OCI-LY1 (cell line): ENCODE measurements at regions not wholly inside any gene's neighbourhood (a gene's known extent, or its start where the extent isn't known, plus 50 kb on each side); places are given as distances from the start of the nearest gene placed in this dataset.

ENCODE experiments used
- H2AFZ ChIP-seq: fragments of 200-600 bp; sonication (generic), shearing (Covaris generic); 2 replicates; pipeline ENCODE4 v1.6.0; 2014; ENCODE audit warnings: antibody characterized with exemption, mild to moderate bottlenecking, low read length
- H3F3A ChIP-seq: fragments of 200-600 bp; sonication (generic), shearing (Covaris generic); 2 replicates; pipeline ENCODE4 v1.6.0; 2014; ENCODE audit warnings: mild to moderate bottlenecking, antibody characterized with exemption, low read length, moderate library complexity; ENCODE audit not compliant: insufficient read depth
- H3K27ac ChIP-seq: fragments of 200-600 bp; sonication (generic); 2 replicates; pipeline ENCODE4 v1.5.1; 2014; ENCODE audit warnings: low read length, mixed run types, mild to moderate bottlenecking, low read depth; ENCODE audit not compliant: poor library complexity, severe bottlenecking
- H3K27me3 ChIP-seq: fragments of 200-600 bp; sonication (generic); 2 replicates; pipeline ENCODE4 v1.6.0; 2014; ENCODE audit warnings: antibody characterized with exemption, mild to moderate bottlenecking, low read length, moderate library complexity; ENCODE audit not compliant: insufficient read depth
- H3K36me3 ChIP-seq: fragments of 200-600 bp; sonication (generic); 2 replicates; pipeline ENCODE4 v1.6.1; 2014; ENCODE audit warnings: mild to moderate bottlenecking, antibody characterized with exemption, low read length, moderate library complexity, mixed read lengths; ENCODE audit not compliant: insufficient read depth
- H3K4me1 ChIP-seq: fragments of 200-600 bp; sonication (generic); 2 replicates; pipeline ENCODE4 v1.5.1; 2014; ENCODE audit warnings: mild to moderate bottlenecking, low read length, moderate library complexity; ENCODE audit not compliant: insufficient read depth, severe bottlenecking
- H3K4me2 ChIP-seq: fragments of 200-600 bp; sonication (generic), shearing (Covaris generic); 2 replicates; pipeline ENCODE4 v1.6.1; 2014; ENCODE audit warnings: low read length
- H3K4me3 ChIP-seq: fragments of 200-600 bp; sonication (generic); 2 replicates; pipeline ENCODE4 v1.5.1; 2014; ENCODE audit warnings: low read length, low read depth, mild to moderate bottlenecking, mixed read lengths; ENCODE audit not compliant: poor library complexity, severe bottlenecking
- H3K79me2 ChIP-seq: fragments of 200-600 bp; shearing (Covaris generic); 2 replicates; pipeline ENCODE4 v1.6.1; 2016; ENCODE audit warnings: mixed run types, low read length, mixed read lengths; ENCODE audit not compliant: insufficient read depth
- H3K9ac ChIP-seq: fragments of 200-600 bp; sonication (generic), shearing (Covaris generic); 2 replicates; pipeline ENCODE4 v1.6.1; 2014; ENCODE audit warnings: mild to moderate bottlenecking, low read length, mixed read lengths
- H3K9me2 ChIP-seq: fragments of 200-600 bp; sonication (generic), shearing (Covaris generic); 2 replicates; pipeline ENCODE4 v1.6.1; 2014; ENCODE audit warnings: low read depth, mild to moderate bottlenecking, low read length, mixed read lengths
- H3K9me3 ChIP-seq: fragments of 200-600 bp; shearing (Covaris generic); 2 replicates; pipeline ENCODE4 v1.6.1; 2014; ENCODE audit warnings: low read length, mixed read lengths
- H4K20me1 ChIP-seq: fragments of 200-600 bp; sonication (generic), shearing (Covaris generic); 2 replicates; pipeline ENCODE4 v1.6.0; 2016; ENCODE audit warnings: mild to moderate bottlenecking, low read length; ENCODE audit not compliant: insufficient read depth
- EZH2 ChIP-seq: fragments of 200-600 bp; sonication (generic), shearing (Covaris generic); IDR thresholded peaks from 2 replicates; pipeline ENCODE4 v1.8.0; 2017; ENCODE audit warnings: borderline replicate concordance, mixed run types, mild to moderate bottlenecking, antibody characterized with exemption, low read length, moderate library complexity, mixed read lengths
- TF ChIP-seq, protein P1 (sequence below): fragments of 200-600 bp; sonication (generic), shearing (Covaris generic); IDR thresholded peaks from 2 replicates; pipeline ENCODE4 v1.5.1; 2017; ENCODE audit warnings: mild to moderate bottlenecking, antibody characterized with exemption, low read length, moderate library complexity, mixed read lengths

- Histone ChIP-seq H3K9ac (no peak overlapping the region), H4K20me1 (no peaks in the 10 kb centered on the region), H3K9me3 (no peaks in the 10 kb centered on the region), H3K27ac (no peak overlapping the region), H3K27me3 (no peaks in the 10 kb centered on the region), H3K36me3 (no peaks in the 10 kb centered on the region), H3K4me1 (no peaks in the 10 kb centered on the region), H3F3A (no peaks in the 10 kb centered on the region), H2AFZ (no peak overlapping the region), H3K4me3 (no peak overlapping the region), H3K4me2 (no peak overlapping the region), H3K79me2 (no peaks in the 10 kb centered on the region), H3K9me2 (no peaks in the 10 kb centered on the region)
- TF ChIP-seq, protein P1, sequence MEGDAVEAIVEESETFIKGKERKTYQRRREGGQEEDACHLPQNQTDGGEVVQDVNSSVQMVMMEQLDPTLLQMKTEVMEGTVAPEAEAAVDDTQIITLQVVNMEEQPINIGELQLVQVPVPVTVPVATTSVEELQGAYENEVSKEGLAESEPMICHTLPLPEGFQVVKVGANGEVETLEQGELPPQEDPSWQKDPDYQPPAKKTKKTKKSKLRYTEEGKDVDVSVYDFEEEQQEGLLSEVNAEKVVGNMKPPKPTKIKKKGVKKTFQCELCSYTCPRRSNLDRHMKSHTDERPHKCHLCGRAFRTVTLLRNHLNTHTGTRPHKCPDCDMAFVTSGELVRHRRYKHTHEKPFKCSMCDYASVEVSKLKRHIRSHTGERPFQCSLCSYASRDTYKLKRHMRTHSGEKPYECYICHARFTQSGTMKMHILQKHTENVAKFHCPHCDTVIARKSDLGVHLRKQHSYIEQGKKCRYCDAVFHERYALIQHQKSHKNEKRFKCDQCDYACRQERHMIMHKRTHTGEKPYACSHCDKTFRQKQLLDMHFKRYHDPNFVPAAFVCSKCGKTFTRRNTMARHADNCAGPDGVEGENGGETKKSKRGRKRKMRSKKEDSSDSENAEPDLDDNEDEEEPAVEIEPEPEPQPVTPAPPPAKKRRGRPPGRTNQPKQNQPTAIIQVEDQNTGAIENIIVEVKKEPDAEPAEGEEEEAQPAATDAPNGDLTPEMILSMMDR, result no peak
- no peak for TF ChIP-seq EZH2
Observed at GRCh38 chr5:3958389-3958788, 362.8 kb downstream of the IRX1 start.

DNA sequence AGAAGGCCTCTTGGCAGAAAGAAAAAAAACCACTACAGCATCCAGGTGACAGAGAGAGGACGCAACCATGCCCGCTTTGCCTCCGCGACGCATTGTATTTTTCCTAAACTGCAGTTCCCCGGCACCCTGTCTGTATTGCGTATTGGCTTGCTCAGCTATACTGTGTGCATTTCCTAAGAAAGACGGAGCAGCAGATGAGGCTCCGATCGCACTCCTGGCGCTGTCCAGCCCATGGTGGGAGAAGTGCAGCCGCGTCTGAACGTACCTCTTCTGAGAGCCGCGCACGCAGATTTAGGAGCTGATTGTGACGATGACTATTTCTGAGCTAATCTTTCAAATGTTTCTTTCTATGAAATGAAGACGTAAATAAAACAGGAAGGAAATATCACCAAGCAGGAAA lies 366.5 kb downstream of the IRX1 start:
- no peaks in the 10 kb centered on the region for H3K27me3 ChIP-seq
- no peak overlapping the region for H3K9ac ChIP-seq

DNA sequence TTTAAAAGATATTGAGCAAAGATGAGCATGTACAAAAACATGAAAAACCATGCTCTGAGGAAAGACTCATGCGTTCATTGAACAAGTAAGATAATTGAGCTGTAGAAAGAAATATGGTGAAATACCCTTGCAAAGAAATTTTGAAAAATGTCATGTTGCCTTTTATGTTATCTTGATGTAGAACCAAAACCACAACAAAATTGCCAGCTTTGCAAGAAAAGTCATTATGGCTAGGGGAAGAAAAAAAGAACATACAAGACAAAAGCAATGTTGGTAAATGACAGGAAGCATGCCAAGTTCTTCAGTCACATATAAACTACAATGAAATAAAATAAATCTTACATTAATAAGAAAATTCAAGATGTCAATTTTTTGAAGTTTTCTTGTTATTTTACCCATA lies 368.0 kb downstream of the IRX1 start:
- Histone ChIP-seq H3K9me3 (no peaks in the 10 kb centered on the region), H3K27me3 (no peaks in the 10 kb centered on the region), H3K4me2 (no peak overlapping the region), H3K4me1 (no peaks in the 10 kb centered on the region), H3K27ac (no peak overlapping the region), H3K9me2 (no peaks in the 10 kb centered on the region; the same call in 1 of the 2 replicates), H3K36me3 (no peaks in the 10 kb centered on the region), H3K9ac (no peak overlapping the region), H3K4me3 (no peak overlapping the region), H3K79me2 (no peaks in the 10 kb centered on the region), H2AFZ (no peak overlapping the region), H3F3A (no peaks in the 10 kb centered on the region), H4K20me1 (no peaks in the 10 kb centered on the region)
- TF ChIP-seq EZH2, result no peak
- TF ChIP-seq, protein P1, result no peak

More for the DNA sequence above, 366.5 kb downstream of the IRX1 start:
- no peak overlapping the region for H3K27ac ChIP-seq
- H4K20me1 ChIP-seq, result no peaks in the 10 kb centered on the region
- no peaks in the 10 kb centered on the region for H3K9me3 ChIP-seq
- no peak overlapping the region for H3K4me3 ChIP-seq
- H3K9me2 ChIP-seq, result no peaks in the 10 kb centered on the region; the same call in 1 of the 2 replicates
- TF ChIP-seq, protein P1, result no peak
- no peak for TF ChIP-seq EZH2
- H3K4me2 ChIP-seq, result no peak overlapping the region
- no peaks in the 10 kb centered on the region for H3K36me3 ChIP-seq
- H3K79me2 ChIP-seq, result no peaks in the 10 kb centered on the region
- H3K4me1 ChIP-seq, result no peaks in the 10 kb centered on the region
- no peak overlapping the region for H2AFZ ChIP-seq
- H3F3A ChIP-seq, result no peaks in the 10 kb centered on the region
